GM18870 (cell line): ENCODE measurements at regions not wholly inside any gene's neighbourhood (a gene's known extent, or its start where the extent isn't known, plus 50 kb on each side); places are given as distances from the start of the nearest gene placed in this dataset.
"Not testable (repeated sequence)": the region's sequence is repeated elsewhere in the genome, so short reads cannot be mapped to it uniquely, and the experiment has no call there.

Experiments
- ATAC-seq: cut with Tn5 transposase; IDR thresholded peaks from one replicate; pipeline ENCODE4 v1.9.1; 2021; ENCODE audit warnings: moderate library complexity; ENCODE audit not compliant: unreplicated experiment

- ATAC-seq, result no peak
Observed at GRCh38 chr1:219038398-219038797, 135.3 kb upstream of the LYPLAL1 start.

DNA sequence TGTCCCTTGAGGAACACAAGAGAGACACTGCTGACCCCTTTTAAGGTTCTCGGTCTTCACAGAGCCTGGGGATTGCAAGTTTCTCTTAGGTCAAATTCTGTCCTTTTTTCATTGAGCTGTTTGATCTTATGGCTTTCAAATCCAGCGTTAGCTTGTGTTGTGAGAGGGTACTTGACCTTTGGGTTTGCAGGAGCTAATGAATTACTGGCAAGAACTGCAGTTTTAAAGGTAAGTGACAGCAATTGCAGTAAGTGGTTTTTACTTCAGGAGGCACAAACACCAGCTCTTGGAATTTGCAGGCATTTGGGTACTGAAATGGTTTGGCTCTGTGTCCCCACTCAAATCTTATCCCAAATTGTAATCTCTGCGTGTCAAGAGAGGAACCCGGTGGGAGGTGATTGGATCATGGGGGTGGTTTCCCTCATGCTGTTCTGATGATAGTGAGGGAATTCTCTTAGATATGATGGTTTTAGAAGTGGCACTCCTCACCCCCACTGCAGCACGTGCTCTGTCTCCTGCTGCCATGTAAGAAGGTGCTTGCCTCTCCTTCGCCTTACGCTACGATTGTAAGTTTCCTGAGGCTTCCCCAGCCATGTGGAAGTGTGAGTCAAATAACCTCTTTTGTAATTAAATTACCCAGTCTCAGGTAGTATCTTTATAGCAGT is 134.5 kb upstream of the LYPLAL1 start:
- ATAC-seq, result no peak

DNA sequence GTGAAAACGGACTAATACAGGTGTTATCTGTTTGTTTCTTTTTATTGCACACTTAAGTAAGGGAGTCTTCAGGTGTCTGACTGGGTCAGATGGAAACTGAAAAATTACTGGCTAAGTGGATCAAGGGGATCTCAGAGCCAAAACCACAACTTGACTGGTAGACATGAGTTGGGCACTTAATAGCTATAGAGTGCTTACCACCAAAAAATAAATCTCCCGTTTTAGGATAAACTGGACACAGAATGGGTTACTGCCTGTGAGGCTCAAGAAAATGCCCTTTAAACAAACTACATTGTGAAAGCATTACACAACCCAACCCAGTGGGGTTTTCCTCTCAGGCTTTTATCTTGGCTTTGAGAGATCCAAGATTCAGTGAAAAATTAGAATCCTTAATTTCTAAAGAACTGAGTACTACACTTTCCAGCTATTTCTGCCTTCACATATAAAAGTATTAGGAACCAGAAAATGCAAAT is 134.0 kb upstream of the LYPLAL1 start:
- ATAC-seq, result no peak

DNA sequence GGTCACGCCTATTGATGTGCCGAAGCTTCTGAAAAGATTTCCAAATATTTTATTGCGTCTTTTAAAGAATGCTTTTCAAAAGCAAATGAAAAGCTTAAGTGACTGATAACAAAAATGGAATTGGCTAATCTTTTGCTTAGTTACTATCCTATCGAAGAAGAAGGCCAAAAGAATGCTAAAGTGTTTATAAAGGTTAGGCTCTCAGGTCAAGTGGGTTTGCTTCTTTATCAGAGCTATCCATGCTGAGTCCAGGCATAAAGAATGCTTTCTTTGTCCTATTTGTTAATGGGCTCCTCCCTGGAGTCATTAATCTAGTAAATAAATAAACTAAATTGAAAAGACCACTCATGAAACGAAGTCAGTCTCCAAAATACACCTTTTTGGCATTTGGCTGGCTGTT is 133.4 kb upstream of the LYPLAL1 start:
- ATAC-seq, result no peak

DNA sequence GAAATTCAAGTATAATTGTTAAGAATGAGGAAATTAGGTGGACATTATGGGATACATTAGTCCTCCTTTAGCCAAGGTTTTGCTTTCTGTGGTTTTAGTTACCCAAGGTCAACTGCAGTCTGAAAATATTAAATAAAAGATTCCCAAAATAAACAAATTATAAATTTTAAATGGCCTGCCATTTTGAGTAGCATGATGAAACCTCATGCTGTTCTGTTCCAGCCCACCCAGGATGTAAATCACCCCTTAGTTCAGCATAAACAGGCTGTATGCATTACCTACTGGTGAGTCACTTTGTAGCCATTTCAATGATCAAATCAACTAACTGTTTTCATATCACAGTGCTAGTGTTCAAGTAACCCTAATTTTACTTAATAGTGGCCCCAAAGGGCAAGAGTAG is 132.5 kb upstream of the LYPLAL1 start:
- no peak for ATAC-seq

GRCh38 chr1:219041818-219042217 is 131.9 kb upstream of the LYPLAL1 start:
- ATAC-seq, result no peak

DNA sequence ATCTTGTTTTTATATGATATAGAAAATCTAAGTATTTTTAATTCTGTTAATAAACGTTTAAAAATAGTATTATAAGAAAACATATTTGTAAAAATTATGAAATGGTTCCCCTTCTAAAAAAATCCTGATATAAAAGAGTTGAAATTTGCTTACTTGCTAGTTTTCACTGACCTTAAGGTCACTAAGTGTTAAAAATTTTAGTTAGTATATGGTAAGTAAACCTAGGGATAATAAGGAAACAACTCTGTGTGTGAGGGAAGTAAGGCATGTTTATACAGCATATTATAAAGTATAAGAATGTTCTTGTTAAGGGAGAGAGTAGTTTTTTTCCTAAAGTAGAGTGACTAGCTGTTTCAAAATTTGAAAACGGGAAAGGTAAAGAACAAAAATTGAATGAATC is 130.9 kb upstream of the LYPLAL1 start:
- no peak for ATAC-seq

- ATAC-seq, result no peak
Observed at GRCh38 chr1:219045246-219045645, 128.4 kb upstream of the LYPLAL1 start.

DNA sequence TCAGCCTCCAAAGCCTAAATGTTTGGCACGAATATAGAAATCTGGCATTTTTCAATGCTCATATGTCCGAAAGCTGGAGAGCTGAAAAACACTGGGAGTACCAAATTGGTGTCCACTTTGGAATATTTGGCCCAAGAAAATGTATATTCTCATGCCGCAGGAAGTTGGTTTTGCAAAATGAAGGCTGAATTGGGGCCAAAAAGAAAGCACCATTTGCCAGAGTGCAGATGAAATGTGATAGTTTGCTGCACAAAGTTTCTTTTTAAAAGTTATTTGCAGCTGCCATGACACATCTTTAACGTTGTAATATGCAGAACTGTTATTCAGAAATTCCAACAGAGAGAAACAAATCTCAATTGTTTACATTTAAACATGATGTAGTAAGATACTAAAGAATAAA is 124.2 kb upstream of the LYPLAL1 start:
- ATAC-seq, result no peak

GRCh38 chr1:219050086-219050821 is 123.4 kb upstream of the LYPLAL1 start:
- ATAC-seq, result no peak

DNA sequence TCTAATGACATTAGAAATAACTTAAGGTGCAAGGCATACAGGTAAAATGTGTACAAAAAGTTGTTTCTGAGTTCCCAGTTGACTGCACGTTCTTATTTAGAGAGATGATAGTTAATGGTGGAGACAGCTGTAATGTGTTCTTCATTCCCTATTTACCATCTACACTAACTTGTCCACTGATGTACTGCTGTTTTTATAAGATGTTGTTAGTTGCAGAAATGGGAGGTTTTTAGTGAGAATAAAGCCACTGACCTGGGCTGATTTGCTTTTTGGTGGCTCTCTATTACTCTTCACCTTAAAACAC is 122.9 kb upstream of the LYPLAL1 start:
- no peak for ATAC-seq

GRCh38 chr1:219051547-219051946 is 122.1 kb upstream of the LYPLAL1 start:
- ATAC-seq, result no peak

- no peak for ATAC-seq
Observed at GRCh38 chr1:219058891-219059820, 114.5 kb upstream of the LYPLAL1 start.

DNA sequence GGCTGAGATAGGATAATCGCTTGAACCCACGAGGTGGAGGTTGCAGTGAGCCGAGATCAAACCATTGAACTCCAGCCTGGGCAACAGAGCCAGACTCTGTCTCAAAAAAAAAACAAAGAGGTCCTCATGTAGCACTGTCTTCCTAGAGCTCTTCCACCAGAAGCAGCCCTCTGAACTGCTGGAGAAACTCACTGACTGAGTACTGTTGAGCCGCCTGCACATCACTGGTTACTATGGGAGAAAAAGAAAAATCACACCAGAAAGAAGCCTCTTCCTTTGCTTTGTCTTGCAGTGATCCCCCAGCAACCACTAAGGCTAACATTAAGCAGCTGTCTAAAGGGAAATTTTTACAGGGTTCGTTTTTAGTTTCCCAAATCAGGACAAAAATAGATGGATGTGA is 112.9 kb upstream of the LYPLAL1 start:
- no peak for ATAC-seq

GRCh38 chr1:219062161-219062560 is 111.5 kb upstream of the LYPLAL1 start:
- no peak for ATAC-seq

DNA sequence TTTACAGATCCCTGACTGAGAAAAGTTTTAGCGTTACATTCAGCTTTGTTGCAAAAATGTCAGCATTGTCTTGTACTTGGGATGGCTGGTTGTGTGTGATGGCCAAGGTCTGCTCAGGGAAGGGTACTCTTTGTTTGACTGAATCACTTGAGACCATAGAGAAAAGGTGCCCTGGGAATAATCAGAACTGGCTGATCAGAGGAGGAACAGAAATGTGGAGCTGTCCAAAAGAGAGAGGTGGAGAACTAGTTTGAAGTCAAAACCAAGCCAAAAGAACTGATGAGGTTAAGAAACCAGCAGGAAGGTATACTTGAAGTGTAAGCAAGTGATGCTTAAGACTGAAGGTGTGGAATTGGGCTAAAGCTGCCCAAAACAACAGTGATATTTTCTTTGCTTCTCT is 107.6 kb upstream of the LYPLAL1 start:
- ATAC-seq, result no peak

GRCh38 chr1:219066631-219067349 is 106.9 kb upstream of the LYPLAL1 start:
- no peak for ATAC-seq

DNA sequence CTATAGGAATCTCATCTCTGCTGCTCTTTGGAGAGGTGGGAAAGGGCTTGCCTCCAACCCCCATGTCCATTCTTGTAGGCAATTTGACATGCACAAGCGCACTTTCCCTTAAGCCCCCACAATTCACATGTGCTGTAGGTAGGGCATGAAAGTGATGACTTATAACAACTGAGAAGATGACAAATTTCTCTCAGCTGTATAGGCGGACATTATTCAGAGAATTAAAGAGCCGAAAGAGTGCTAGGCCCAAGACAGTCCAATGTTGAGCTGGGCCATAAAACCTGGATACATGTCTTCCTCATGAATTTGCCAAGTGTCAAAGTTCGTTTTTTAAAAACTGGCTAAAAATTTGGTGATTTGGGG is 106.3 kb upstream of the LYPLAL1 start:
- no peak for ATAC-seq

- ATAC-seq, result not testable (repeated sequence)
Observed at GRCh38 chr1:219070395-219070794, 103.3 kb upstream of the LYPLAL1 start.

- ATAC-seq, result no peak
Observed at GRCh38 chr1:219071209-219071608, 102.5 kb upstream of the LYPLAL1 start.

GRCh38 chr1:219072329-219072728 is 101.3 kb upstream of the LYPLAL1 start:
- no peak for ATAC-seq
